ENCODE measurements at regions not wholly inside any gene's neighbourhood (a gene's known extent, or its start where the extent isn't known, plus 50 kb on each side); places are given as distances from the start of the nearest gene placed in this dataset.

DNA sequence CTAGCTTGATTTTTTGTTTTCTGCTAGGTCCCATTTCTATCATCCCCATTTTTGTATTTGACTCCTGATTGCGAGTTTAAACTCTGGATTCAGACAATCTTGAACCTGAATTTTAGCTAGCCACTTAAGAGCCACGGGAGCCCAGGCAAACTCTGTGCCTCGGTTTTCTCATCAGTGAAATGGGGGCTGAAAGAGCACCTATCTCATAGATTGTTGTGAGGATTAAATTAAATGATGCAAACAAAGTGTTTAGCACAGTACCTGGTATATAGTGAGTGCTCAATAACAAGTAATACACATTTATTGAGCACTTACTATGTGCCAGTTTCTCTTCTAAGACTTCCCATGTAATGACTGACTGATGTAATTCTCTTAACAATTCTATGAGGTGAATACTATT is 158.1 kb upstream of the POU3F1 start:
- Histone ChIP-seq H2BK15ac (ENCODE audit: low read depth, low read length) (no peak overlapping the region), H3K4me2 (ENCODE audit: insufficient read depth, insufficient read length, low read length) (no peak overlapping the region), H3K23me2 (ENCODE audit: insufficient read length, low read depth, low read length, poor library complexity, severe bottlenecking) (no peaks in the 10 kb centered on the region), H3K27me3 (ENCODE audit: insufficient read depth, low read length) (no peaks in the 10 kb centered on the region), H3K9ac (ENCODE audit: extremely low read depth, insufficient read length, low read length) (no peak overlapping the region), H3K4ac (ENCODE audit: low read depth, low read length) (no peak overlapping the region), H4K91ac (ENCODE audit: insufficient read length, low read depth, low read length) (no peak overlapping the region), H3K9me3 (ENCODE audit: control insufficient read depth, low read depth, low read length) (peaks cover 8% of the 10 kb centered on the region), H3K4me1 (ENCODE audit: insufficient read depth, low read length) (0 out of 2 replicates have a peak, but pooled peaks cover 2% of the 10 kb centered on the region), H2BK5ac (ENCODE audit: insufficient read length, low read length) (no peak overlapping the region), H2AFZ (ENCODE audit: low read length) (no peak overlapping the region), H2BK120ac (ENCODE audit: low read depth, low read length, poor library complexity, severe bottlenecking) (no peak overlapping the region), H3T11ph (ENCODE audit: low read length) (no peak overlapping the region), H2AK5ac (ENCODE audit: insufficient read length, low read length) (no peak overlapping the region), H2BK20ac (ENCODE audit: low read depth, low read length, poor library complexity, severe bottlenecking) (no peak overlapping the region), H4K5ac (ENCODE audit: insufficient read length, low read depth, low read length) (no peak overlapping the region), H3K79me2 (ENCODE audit: insufficient read depth, low read length) (no peaks in the 10 kb centered on the region), H3K56ac (ENCODE audit: insufficient read length, low read depth, low read length) (no peak overlapping the region), H3K14ac (ENCODE audit: insufficient read depth, low read length) (no peak overlapping the region), H3K79me1 (ENCODE audit: insufficient read depth, low read depth, low read length, poor library complexity, severe bottlenecking) (no peaks in the 10 kb centered on the region), H4K8ac (replicated peaks; ENCODE audit: insufficient read length, low read depth, low read length) (no peak overlapping the region), H3K18ac (ENCODE audit: insufficient read length, low read depth, low read length) (no peak overlapping the region), H3K27ac (ENCODE audit: insufficient read length, low read depth, low read length) (no peak overlapping the region), H2BK12ac (ENCODE audit: insufficient read length, low read depth, low read length) (no peak overlapping the region), H4K20me1 (ENCODE audit: control insufficient read depth, insufficient read depth, insufficient read length) (no peaks in the 10 kb centered on the region), H3K23ac (ENCODE audit: insufficient read length, low read depth, low read length) (no peak overlapping the region)
- Mint-ChIP-seq H3K27ac (no peak overlapping the region), H3K4me3 (no peak overlapping the region), H3K4me1 (peaks cover 4 to 6% of the 10 kb centered on the region in 2 experiments), H3K36me3 (ENCODE audit: insufficient read depth in 1 of 3, low read depth in 3 of 3) (peaks cover 0 to 10% (median 2%) of the 10 kb centered on the region in 3 experiments; a peak in 5 of 7 replicates), H3K27me3 (ENCODE audit: low read depth) (peaks cover 2% of the 10 kb centered on the region), H3K9me3 (peaks cover 9 to 11% of the 10 kb centered on the region in 2 experiments)
- TF ChIP-seq CTCF (conservative IDR thresholded peaks at IDR 0.05) = no peak
- no peak for DNase-seq
- no CpG with 5 or more reads among the region's 3 CpGs for WGBS (ENCODE audit: extremely low coverage, insufficient read length, low lambda C conversion rate)

All from H9 (cell line).